Spleen (tissue), 7 donors: ENCODE measurements at regions not wholly inside any gene's neighbourhood (a gene's known extent, or its start where the extent isn't known, plus 50 kb on each side); places are given as distances from the start of the nearest gene placed in this dataset.

Source experiments
- POLR2A ChIP-seq, 3 donors: fragments of 450-650 bp; IDR thresholded peaks; one replicate each; pipeline ENCODE4 v1.5.1; 2017; ENCODE audit warnings: antibody characterized with exemption in 3 of 3, mild to moderate bottlenecking in 1 of 3
- TF ChIP-seq, protein P1 (sequence below), 11 experiments: fragments of 200-600 bp in 7 of 11; fragments of 450-650 bp in 4 of 11; sonication (generic) in 4 of 11; IDR thresholded peaks in 8 of 11; conservative IDR thresholded peaks in 3 of 11; 1 replicate in 7 of 11; 2 replicates in 4 of 11; pipeline versions ENCODE4 v1.4.0 to v1.8.0; 2016 to 2021; ENCODE audit warnings: antibody characterized with exemption in 11 of 11, inconsistent platforms in 4 of 11, mild to moderate bottlenecking in 1 of 11
- donor health status: DM: no; HTN: no; CAD: no; lungs with moderate emphysema.
- donor health status: DM: no; HTN: no; CAD: no.
- donor health status: DM: no; HTN: no; CAD: no.

GRCh38 chr9:119029886-119030285 is 339.3 kb downstream of the BRINP1 start:
- TF ChIP-seq, protein P1, sequence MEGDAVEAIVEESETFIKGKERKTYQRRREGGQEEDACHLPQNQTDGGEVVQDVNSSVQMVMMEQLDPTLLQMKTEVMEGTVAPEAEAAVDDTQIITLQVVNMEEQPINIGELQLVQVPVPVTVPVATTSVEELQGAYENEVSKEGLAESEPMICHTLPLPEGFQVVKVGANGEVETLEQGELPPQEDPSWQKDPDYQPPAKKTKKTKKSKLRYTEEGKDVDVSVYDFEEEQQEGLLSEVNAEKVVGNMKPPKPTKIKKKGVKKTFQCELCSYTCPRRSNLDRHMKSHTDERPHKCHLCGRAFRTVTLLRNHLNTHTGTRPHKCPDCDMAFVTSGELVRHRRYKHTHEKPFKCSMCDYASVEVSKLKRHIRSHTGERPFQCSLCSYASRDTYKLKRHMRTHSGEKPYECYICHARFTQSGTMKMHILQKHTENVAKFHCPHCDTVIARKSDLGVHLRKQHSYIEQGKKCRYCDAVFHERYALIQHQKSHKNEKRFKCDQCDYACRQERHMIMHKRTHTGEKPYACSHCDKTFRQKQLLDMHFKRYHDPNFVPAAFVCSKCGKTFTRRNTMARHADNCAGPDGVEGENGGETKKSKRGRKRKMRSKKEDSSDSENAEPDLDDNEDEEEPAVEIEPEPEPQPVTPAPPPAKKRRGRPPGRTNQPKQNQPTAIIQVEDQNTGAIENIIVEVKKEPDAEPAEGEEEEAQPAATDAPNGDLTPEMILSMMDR (IDR thresholded peaks at IDR 0.05 in 8 of 11, conservative IDR thresholded peaks at IDR 0.05 in 3 of 11): no peak
- no peak for TF ChIP-seq POLR2A (IDR thresholded peaks at IDR 0.05)
